Neuronal stem cell (in vitro differentiated cells): ENCODE measurements at regions not wholly inside any gene's neighbourhood (a gene's known extent, or its start where the extent isn't known, plus 50 kb on each side); places are given as distances from the start of the nearest gene placed in this dataset.

Experiments used
- DNase-seq: peaks from one replicate; pipeline ENCODE4 v3.0.0-alpha.2; 2013; ENCODE audit warnings: low spot score
- H2AFZ ChIP-seq: one replicate; pipeline ENCODE4 v1.6.1; 2013; ENCODE audit warnings: mild to moderate bottlenecking, low read length, inconsistent platforms
- H2AK5ac ChIP-seq: 2 replicates; pipeline ENCODE4 v1.6.1; 2013; ENCODE audit warnings: low read depth, mild to moderate bottlenecking, inconsistent platforms, low read length, moderate library complexity, mixed read lengths
- H2BK120ac ChIP-seq: 2 replicates; pipeline ENCODE4 v1.6.1; 2013; ENCODE audit warnings: low read depth, mild to moderate bottlenecking, inconsistent platforms, low read length, moderate library complexity, mixed read lengths
- H2BK12ac ChIP-seq: one replicate; pipeline ENCODE4 v1.6.1; 2013; ENCODE audit warnings: low read length, inconsistent platforms
- H2BK15ac ChIP-seq: 2 replicates; pipeline ENCODE4 v1.6.1; 2013; ENCODE audit warnings: mild to moderate bottlenecking, low read length, inconsistent platforms, mixed read lengths
- H2BK5ac ChIP-seq: one replicate; pipeline ENCODE4 v1.6.1; 2013; ENCODE audit warnings: inconsistent platforms, mild to moderate bottlenecking, low read length, moderate library complexity
- H3K14ac ChIP-seq: one replicate; pipeline ENCODE4 v1.6.1; 2013; ENCODE audit warnings: low read length, inconsistent platforms
- H3K18ac ChIP-seq: 2 replicates; pipeline ENCODE4 v1.6.1; 2013; ENCODE audit warnings: low read length, inconsistent platforms
- H3K23ac ChIP-seq: 2 replicates; pipeline ENCODE4 v1.6.1; 2013; ENCODE audit warnings: low read depth, mild to moderate bottlenecking, mixed read lengths, low read length, inconsistent platforms; ENCODE audit not compliant: poor library complexity
- H3K27ac ChIP-seq: replicated peaks from 3 replicates; pipeline ENCODE4 v1.5.1; 2013; ENCODE audit warnings: low read length, inconsistent platforms
- H3K27me3 ChIP-seq, 3 experiments: 2 replicates each; pipeline ENCODE4 v1.6.1; 2013; ENCODE audit warnings: low read length in 3 of 3, mild to moderate bottlenecking in 2 of 3, inconsistent platforms in 1 of 3, low read depth in 1 of 3, mixed read lengths in 1 of 3, moderate library complexity in 1 of 3; ENCODE audit not compliant: control insufficient read depth in 3 of 3, insufficient read depth in 3 of 3
- H3K36me3 ChIP-seq, 2 donors: replicated peaks in 1 of 2; 2 replicates each; pipeline ENCODE4 v1.6.1; 2013; ENCODE audit warnings: low read length in 2 of 2; ENCODE audit not compliant: control insufficient read depth in 2 of 2, insufficient read depth in 2 of 2
- H3K4ac ChIP-seq: 2 replicates; pipeline ENCODE4 v1.6.1; 2013; ENCODE audit warnings: inconsistent platforms, mild to moderate bottlenecking, low read length, moderate library complexity
- H3K4me1 ChIP-seq, 2 donors: 1 replicate in 1 of 2; 2 replicates in 1 of 2; pipeline ENCODE4 v1.6.1; 2013; ENCODE audit warnings: low read length in 2 of 2, low read depth in 1 of 2; ENCODE audit not compliant: control insufficient read depth in 2 of 2, insufficient read depth in 1 of 2
- H3K4me2 ChIP-seq: one replicate; pipeline ENCODE4 v1.6.1; 2013; ENCODE audit warnings: mild to moderate bottlenecking, low read length, inconsistent platforms; ENCODE audit not compliant: insufficient read depth, poor library complexity, severe bottlenecking
- H3K4me3 ChIP-seq, 2 donors: 2 replicates each; pipeline ENCODE4 v1.5.1; 2013; ENCODE audit warnings: low read length in 2 of 2, mild to moderate bottlenecking in 2 of 2, inconsistent platforms in 1 of 2, moderate library complexity in 1 of 2
- H3K79me1 ChIP-seq: one replicate; pipeline ENCODE4 v1.6.1; 2013; ENCODE audit warnings: low read depth, mild to moderate bottlenecking, inconsistent platforms, low read length, moderate library complexity
- H3K9ac ChIP-seq: one replicate; pipeline ENCODE4 v1.6.1; 2013; ENCODE audit warnings: mild to moderate bottlenecking, low read depth, low read length, inconsistent platforms; ENCODE audit not compliant: poor library complexity
- H3K9me3 ChIP-seq, 2 donors: replicated peaks in 1 of 2; 2 replicates each; pipeline versions ENCODE3 to v1.6.1; 2013; ENCODE audit warnings: low read length in 2 of 2, mild to moderate bottlenecking in 2 of 2, inconsistent platforms in 1 of 2, low read depth in 1 of 2, mixed read lengths in 1 of 2, moderate library complexity in 1 of 2; ENCODE audit not compliant: control insufficient read depth in 2 of 2, insufficient read depth in 1 of 2
- H4K8ac ChIP-seq: one replicate; pipeline ENCODE4 v1.6.1; 2013; ENCODE audit warnings: low read depth, mild to moderate bottlenecking, inconsistent platforms, low read length, moderate library complexity
- H4K91ac ChIP-seq: one replicate; pipeline ENCODE4 v1.6.1; 2013; ENCODE audit warnings: low read length, low read depth, mild to moderate bottlenecking, inconsistent platforms; ENCODE audit not compliant: poor library complexity
- WGBS, 2 donors: extraction: QIAGEN DNeasy Blood & Tissue Kit; methylation state at CpG; one replicate each; pipeline ENCODE4 v1.1.7; 2013; ENCODE audit warnings: missing lambda C conversion rate in 2 of 2, mixed read lengths in 1 of 2; ENCODE audit not compliant: insufficient read length in 2 of 2, insufficient replicate concordance in 1 of 2; ENCODE audit errors: extremely low coverage in 2 of 2; 5-methylcytosine and 5-hydroxymethylcytosine counted together

GRCh38 chr20:48223715-48224114 is 438.4 kb upstream of the SULF2 start:
- no peak overlapping the region for H2BK12ac ChIP-seq
- no peak overlapping the region for H2BK120ac ChIP-seq
- no peak overlapping the region for H3K27ac ChIP-seq
- H3K4ac ChIP-seq: no peak overlapping the region
- H3K9ac ChIP-seq: no peak overlapping the region
- H3K9me3 ChIP-seq: no peaks in the 10 kb centered on the region
- no peaks in the 10 kb centered on the region for H3K36me3 ChIP-seq
- H3K4me2 ChIP-seq: no peak overlapping the region
- no peak overlapping the region for H3K18ac ChIP-seq
- H3K23ac ChIP-seq: no peak overlapping the region
- H4K8ac ChIP-seq: no peak overlapping the region
- no peak overlapping the region for H2BK5ac ChIP-seq
- H3K4me3 ChIP-seq: no peak overlapping the region
- H4K91ac ChIP-seq: no peak overlapping the region
- H2AFZ ChIP-seq: no peak overlapping the region
- no peak overlapping the region for H3K14ac ChIP-seq
- peaks cover 0 to 2% of the 10 kb centered on the region in 2 donors for H3K4me1 ChIP-seq
- H3K27me3 ChIP-seq: no peaks in the 10 kb centered on the region
- no peak overlapping the region for H2BK15ac ChIP-seq
- H2AK5ac ChIP-seq: peak overlapping the region; percentile 92
- no peaks in the 10 kb centered on the region for H3K79me1 ChIP-seq
- DNase-seq: no peak
- WGBS, 2 donors: no CpG with 5 or more reads among the region's 14 CpGs

GRCh38 chr20:48222595-48223180 is 437.4 kb upstream of the SULF2 start:
- WGBS, 2 donors: no CpG with 5 or more reads among the region's 8 CpGs
- H4K8ac ChIP-seq: no peak overlapping the region
- H2BK120ac ChIP-seq: no peak overlapping the region
- peaks cover 0 to 2% of the 10 kb centered on the region in 2 donors for H3K4me1 ChIP-seq
- H2AK5ac ChIP-seq: no peak overlapping the region
- no peak overlapping the region for H2BK12ac ChIP-seq
- H3K23ac ChIP-seq: no peak overlapping the region
- H3K14ac ChIP-seq: no peak overlapping the region
- no peak overlapping the region for H2BK15ac ChIP-seq
- DNase-seq: no peak
- H3K9me3 ChIP-seq: no peaks in the 10 kb centered on the region
- no peak overlapping the region for H3K27ac ChIP-seq
- H3K4ac ChIP-seq: no peak overlapping the region
- H3K4me2 ChIP-seq: no peak overlapping the region
- H3K4me3 ChIP-seq: no peak overlapping the region
- no peak overlapping the region for H2AFZ ChIP-seq
- no peaks in the 10 kb centered on the region for H3K27me3 ChIP-seq
- no peak overlapping the region for H3K9ac ChIP-seq
- H4K91ac ChIP-seq: no peak overlapping the region
- no peak overlapping the region for H3K18ac ChIP-seq
- no peaks in the 10 kb centered on the region for H3K79me1 ChIP-seq
- H3K36me3 ChIP-seq: no peaks in the 10 kb centered on the region
- H2BK5ac ChIP-seq: no peak overlapping the region

- H3K18ac ChIP-seq: no peak overlapping the region
- no peak overlapping the region for H2BK5ac ChIP-seq
- DNase-seq: no peak
- H3K9me3 ChIP-seq: no peaks in the 10 kb centered on the region
- no CpG with 5 or more reads among the region's 6 CpGs for WGBS, 2 donors
- H3K4me3 ChIP-seq: no peak overlapping the region
- H3K9ac ChIP-seq: no peak overlapping the region
- no peak overlapping the region for H2BK120ac ChIP-seq
- H3K36me3 ChIP-seq: no peaks in the 10 kb centered on the region
- H2BK15ac ChIP-seq: no peak overlapping the region
- no peak overlapping the region for H2BK12ac ChIP-seq
- H2AK5ac ChIP-seq: no peak overlapping the region
- H2AFZ ChIP-seq: no peak overlapping the region
- no peak overlapping the region for H3K4me2 ChIP-seq
- H4K91ac ChIP-seq: peak overlapping the region; percentile 56
- no peak overlapping the region for H4K8ac ChIP-seq
- H3K23ac ChIP-seq: no peak overlapping the region
- H3K79me1 ChIP-seq: no peaks in the 10 kb centered on the region
- no peak overlapping the region for H3K4ac ChIP-seq
- H3K14ac ChIP-seq: no peak overlapping the region
- H3K27me3 ChIP-seq: no peaks in the 10 kb centered on the region
- peaks cover 0 to 2% of the 10 kb centered on the region in 2 donors for H3K4me1 ChIP-seq
- no peak overlapping the region for H3K27ac ChIP-seq
These were observed 434.9 kb upstream of the SULF2 start for GRCh38 chr20:48220033-48220633.

GRCh38 chr20:48219306-48219705 is 434.0 kb upstream of the SULF2 start:
- H2AFZ ChIP-seq: no peak overlapping the region
- WGBS, 2 donors: no CpG with 5 or more reads among the region's 5 CpGs
- DNase-seq: no peak
- H2BK5ac ChIP-seq: no peak overlapping the region
- H4K8ac ChIP-seq: no peak overlapping the region
- no peak overlapping the region for H3K4ac ChIP-seq
- no peak overlapping the region for H3K4me3 ChIP-seq
- H2AK5ac ChIP-seq: no peak overlapping the region
- H4K91ac ChIP-seq: no peak overlapping the region
- H2BK15ac ChIP-seq: no peak overlapping the region
- H3K23ac ChIP-seq: no peak overlapping the region
- no peak overlapping the region for H3K9ac ChIP-seq
- no peaks in the 10 kb centered on the region for H3K27me3 ChIP-seq
- H3K79me1 ChIP-seq: no peaks in the 10 kb centered on the region
- no peak overlapping the region for H2BK12ac ChIP-seq
- H3K27ac ChIP-seq: no peak overlapping the region
- no peaks in the 10 kb centered on the region for H3K36me3 ChIP-seq
- no peak overlapping the region for H2BK120ac ChIP-seq
- no peaks in the 10 kb centered on the region for H3K9me3 ChIP-seq
- H3K14ac ChIP-seq: no peak overlapping the region
- H3K4me1 ChIP-seq: no peaks in the 10 kb centered on the region
- H3K18ac ChIP-seq: no peak overlapping the region
- H3K4me2 ChIP-seq: no peak overlapping the region
